Hepatocyte (in vitro differentiated cells): ENCODE measurements at regions not wholly inside any gene's neighbourhood (a gene's known extent, or its start where the extent isn't known, plus 50 kb on each side); places are given as distances from the start of the nearest gene placed in this dataset.

ENCODE experiments used
- DNase-seq: peaks from one replicate; pipeline ENCODE4 v3.0.0-alpha.2; 2016; ENCODE audit warnings: low spot score
- H2AFZ ChIP-seq: fragments of 200-600 bp; sonication (generic); 2 replicates; pipeline ENCODE4 v1.6.0; 2016; ENCODE audit warnings: antibody characterized with exemption, mild to moderate bottlenecking
- H3K27ac ChIP-seq: fragments of 200-600 bp; sonication (generic); 2 replicates; pipeline ENCODE4 v1.5.1; 2016; ENCODE audit warnings: mild to moderate bottlenecking
- H3K27me3 ChIP-seq: fragments of 200-600 bp; sonication (generic); 2 replicates; pipeline ENCODE4 v1.6.1; 2016
- H3K36me3 ChIP-seq: fragments of 200-600 bp; sonication (generic); replicated peaks from 2 replicates; pipeline ENCODE4 v1.5.1; 2016; ENCODE audit warnings: low read depth; ENCODE audit not compliant: insufficient read depth
- H3K4me1 ChIP-seq: fragments of 200-600 bp; sonication (generic); 2 replicates; pipeline ENCODE4 v1.5.1; 2016; ENCODE audit warnings: mild to moderate bottlenecking, moderate library complexity; ENCODE audit not compliant: insufficient read depth
- H3K4me2 ChIP-seq: fragments of 200-600 bp; sonication (generic); 2 replicates; pipeline ENCODE4 v1.6.0; 2016
- H3K4me3 ChIP-seq: fragments of 200-600 bp; sonication (generic); 2 replicates; pipeline ENCODE4 v1.5.1; 2016; ENCODE audit warnings: mild to moderate bottlenecking
- H3K79me2 ChIP-seq: fragments of 200-600 bp; sonication (generic); 2 replicates; pipeline ENCODE4 v1.6.0; 2017; ENCODE audit warnings: mild to moderate bottlenecking
- H3K9me2 ChIP-seq: fragments of 200-600 bp; sonication (generic); replicated peaks from 2 replicates; pipeline ENCODE4 v1.6.0; 2017; ENCODE audit warnings: mild to moderate bottlenecking; ENCODE audit not compliant: insufficient read depth
- H3K9me3 ChIP-seq: fragments of 200-600 bp; sonication (generic); 2 replicates; pipeline ENCODE4 v1.5.1; 2016; ENCODE audit warnings: low read depth, mild to moderate bottlenecking
- H4K20me1 ChIP-seq: fragments of 200-600 bp; sonication (generic); 2 replicates; pipeline ENCODE4 v1.6.0; 2016; ENCODE audit warnings: mild to moderate bottlenecking; ENCODE audit not compliant: insufficient read depth, poor library complexity, severe bottlenecking
- EZH2 ChIP-seq: fragments of 200-600 bp; sonication (generic); IDR thresholded peaks from 2 replicates; pipeline ENCODE4 v1.6.1; 2016; ENCODE audit warnings: antibody characterized with exemption, mild to moderate bottlenecking, borderline replicate concordance
- EZH2phosphoT487 ChIP-seq: fragments of 200-600 bp; sonication (generic); IDR thresholded peaks from one replicate; pipeline ENCODE4 v1.6.1; 2018; ENCODE audit warnings: antibody characterized with exemption, mild to moderate bottlenecking, low read depth, moderate library complexity; ENCODE audit not compliant: unreplicated experiment, severe bottlenecking
- WGBS: methylation state at CpG from one replicate; pipeline ENCODE4 v1.1.6; 2016; ENCODE audit warnings: low lambda C conversion rate; ENCODE audit errors: missing lambda C conversion rate; 5-methylcytosine and 5-hydroxymethylcytosine counted together
- TF ChIP-seq, protein P1 (sequence below): fragments of 200-600 bp; sonication (generic); IDR thresholded peaks from 2 replicates; pipeline ENCODE4 v1.5.1; 2016; ENCODE audit warnings: antibody characterized with exemption, mild to moderate bottlenecking; ENCODE audit not compliant: poor library complexity

DNA sequence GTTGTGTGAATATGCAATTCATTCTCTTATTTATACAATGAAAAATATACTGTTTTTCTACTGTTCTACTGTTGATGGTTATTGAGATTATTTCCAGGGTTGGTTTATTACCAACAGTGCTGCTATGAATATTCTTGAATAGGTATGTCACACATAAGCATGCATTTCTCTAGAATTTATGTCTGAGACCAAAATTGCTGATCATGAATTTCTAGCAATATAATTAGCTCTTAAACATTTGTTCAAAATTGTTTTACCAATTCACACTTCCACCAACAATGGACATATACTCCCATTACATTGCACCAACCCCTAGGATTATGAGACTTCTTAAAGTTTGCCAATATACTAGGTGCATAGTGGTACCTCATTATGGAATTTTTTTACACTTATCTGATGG lies 164.1 kb upstream of the KCNQ5 start:
- H3K9me2 ChIP-seq, result no peaks in the 10 kb centered on the region
- no peak for DNase-seq
- H2AFZ ChIP-seq, result no peak overlapping the region
- H4K20me1 ChIP-seq, result no peaks in the 10 kb centered on the region
- no peaks in the 10 kb centered on the region for H3K4me1 ChIP-seq
- H3K9me3 ChIP-seq, result no peaks in the 10 kb centered on the region
- TF ChIP-seq, protein P1, sequence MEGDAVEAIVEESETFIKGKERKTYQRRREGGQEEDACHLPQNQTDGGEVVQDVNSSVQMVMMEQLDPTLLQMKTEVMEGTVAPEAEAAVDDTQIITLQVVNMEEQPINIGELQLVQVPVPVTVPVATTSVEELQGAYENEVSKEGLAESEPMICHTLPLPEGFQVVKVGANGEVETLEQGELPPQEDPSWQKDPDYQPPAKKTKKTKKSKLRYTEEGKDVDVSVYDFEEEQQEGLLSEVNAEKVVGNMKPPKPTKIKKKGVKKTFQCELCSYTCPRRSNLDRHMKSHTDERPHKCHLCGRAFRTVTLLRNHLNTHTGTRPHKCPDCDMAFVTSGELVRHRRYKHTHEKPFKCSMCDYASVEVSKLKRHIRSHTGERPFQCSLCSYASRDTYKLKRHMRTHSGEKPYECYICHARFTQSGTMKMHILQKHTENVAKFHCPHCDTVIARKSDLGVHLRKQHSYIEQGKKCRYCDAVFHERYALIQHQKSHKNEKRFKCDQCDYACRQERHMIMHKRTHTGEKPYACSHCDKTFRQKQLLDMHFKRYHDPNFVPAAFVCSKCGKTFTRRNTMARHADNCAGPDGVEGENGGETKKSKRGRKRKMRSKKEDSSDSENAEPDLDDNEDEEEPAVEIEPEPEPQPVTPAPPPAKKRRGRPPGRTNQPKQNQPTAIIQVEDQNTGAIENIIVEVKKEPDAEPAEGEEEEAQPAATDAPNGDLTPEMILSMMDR, result no peak
- TF ChIP-seq EZH2phosphoT487 (no peak), EZH2 (no peak)
- no peak overlapping the region for H3K4me3 ChIP-seq
- no peaks in the 10 kb centered on the region for H3K27me3 ChIP-seq
- no peaks in the 10 kb centered on the region for H3K36me3 ChIP-seq
- no peak overlapping the region for H3K4me2 ChIP-seq
- H3K79me2 ChIP-seq, result no peaks in the 10 kb centered on the region
- no peak overlapping the region for H3K27ac ChIP-seq

DNA sequence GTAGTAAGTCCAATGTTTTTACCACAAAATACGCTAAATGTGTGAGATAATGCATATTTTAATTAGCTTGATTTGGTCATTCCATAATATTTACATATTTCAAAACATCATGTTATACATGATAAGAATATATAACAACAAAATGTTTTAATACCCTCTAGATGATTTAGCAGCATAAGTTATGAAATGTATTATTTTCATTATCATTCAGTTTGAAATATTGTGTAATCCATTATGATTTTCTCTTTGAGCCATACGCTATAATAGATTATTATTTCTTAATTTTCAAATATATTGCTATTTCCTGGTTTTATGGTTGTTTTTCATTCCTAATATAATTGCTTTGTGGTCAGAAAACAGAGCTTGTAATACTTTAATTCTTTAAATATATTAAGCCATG lies 163.3 kb upstream of the KCNQ5 start:
- Histone ChIP-seq H2AFZ (no peak overlapping the region), H3K4me3 (no peak overlapping the region), H3K27me3 (no peaks in the 10 kb centered on the region), H3K79me2 (no peaks in the 10 kb centered on the region), H3K4me2 (no peak overlapping the region), H3K9me3 (no peaks in the 10 kb centered on the region), H3K27ac (no peak overlapping the region), H3K4me1 (no peaks in the 10 kb centered on the region), H3K9me2 (no peaks in the 10 kb centered on the region), H4K20me1 (no peaks in the 10 kb centered on the region), H3K36me3 (no peaks in the 10 kb centered on the region)
- no peak for TF ChIP-seq EZH2
- TF ChIP-seq, protein P1, result no peak
- no peak for TF ChIP-seq EZH2phosphoT487
- no peak for DNase-seq
- WGBS, result 92% methylated on average over 2 of the region's 2 CpGs

DNA sequence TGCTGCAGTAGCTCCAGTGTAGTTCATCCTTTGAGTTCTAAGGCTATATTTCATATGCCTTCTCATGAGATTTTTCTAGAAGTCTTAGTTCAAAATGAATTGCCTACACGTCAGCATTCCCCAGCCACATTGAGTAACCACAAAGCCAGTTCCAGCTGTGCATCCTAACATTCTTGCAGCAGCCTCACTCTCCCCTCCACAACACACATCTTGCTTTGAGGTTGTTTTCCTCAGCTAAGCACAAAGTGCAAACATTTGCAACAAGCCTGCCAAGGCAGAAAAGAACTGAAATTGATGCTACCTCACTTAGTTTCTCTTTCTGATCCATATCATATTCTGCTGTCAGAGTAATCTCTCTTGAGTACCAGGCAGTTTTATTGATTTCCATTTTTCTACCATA lies 160.7 kb upstream of the KCNQ5 start:
- H3K4me2 ChIP-seq, result no peak overlapping the region
- H4K20me1 ChIP-seq, result no peaks in the 10 kb centered on the region
- no peak for TF ChIP-seq EZH2phosphoT487
- no peak for TF ChIP-seq EZH2
- TF ChIP-seq, protein P1, result no peak
- 63% methylated on average over 1 of the region's 1 CpG for WGBS
- H3K9me2 ChIP-seq, result no peaks in the 10 kb centered on the region
- no peaks in the 10 kb centered on the region for H3K79me2 ChIP-seq
- H3K36me3 ChIP-seq, result no peaks in the 10 kb centered on the region
- no peak for DNase-seq
- H2AFZ ChIP-seq, result no peak overlapping the region
- no peaks in the 10 kb centered on the region for H3K27me3 ChIP-seq
- no peaks in the 10 kb centered on the region for H3K4me1 ChIP-seq
- no peaks in the 10 kb centered on the region for H3K9me3 ChIP-seq
- no peak overlapping the region for H3K27ac ChIP-seq
- no peak overlapping the region for H3K4me3 ChIP-seq

DNA sequence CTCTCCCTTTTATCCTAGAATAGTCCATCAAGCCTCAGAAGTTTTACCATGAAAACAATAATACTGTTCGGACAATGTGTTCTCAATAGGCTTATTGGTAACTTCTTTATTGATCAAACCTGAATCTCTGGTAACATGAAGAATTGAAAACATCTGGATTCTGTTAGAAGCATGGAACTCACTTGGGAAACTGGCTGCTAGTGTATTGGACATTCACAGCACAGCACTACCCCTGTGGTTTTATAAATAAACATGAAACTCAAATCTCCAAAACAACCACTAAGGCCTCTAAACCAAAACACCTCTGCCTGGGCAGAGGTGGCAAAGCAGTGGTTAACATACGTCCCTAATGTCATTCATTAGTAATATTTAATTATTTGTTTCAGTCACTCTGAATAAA lies 157.6 kb upstream of the KCNQ5 start:
- TF ChIP-seq EZH2phosphoT487 (no peak), EZH2 (no peak)
- TF ChIP-seq, protein P1, result no peak
- DNase-seq, result no peak

More for the DNA sequence above, 157.6 kb upstream of the KCNQ5 start:
- Histone ChIP-seq H3K9me2 (no peaks in the 10 kb centered on the region), H3K79me2 (no peaks in the 10 kb centered on the region), H3K36me3 (no peaks in the 10 kb centered on the region), H3K4me2 (no peak overlapping the region), H3K27me3 (no peaks in the 10 kb centered on the region), H3K4me1 (no peaks in the 10 kb centered on the region), H4K20me1 (no peaks in the 10 kb centered on the region), H2AFZ (no peak overlapping the region), H3K4me3 (no peak overlapping the region), H3K9me3 (no peaks in the 10 kb centered on the region), H3K27ac (no peak overlapping the region)
- 62% methylated on average over 2 of the region's 2 CpGs for WGBS
